Stimulated activated naive CD8-positive, alpha-beta T cell treated with anti-CD3 and anti-CD28 coated beads, Interleukin-15, amount 100 ng/mL, for 72 hours (primary cell): ENCODE measurements at regions not wholly inside any gene's neighbourhood (a gene's known extent, or its start where the extent isn't known, plus 50 kb on each side); places are given as distances from the start of the nearest gene placed in this dataset.

Experiments
- ATAC-seq: fragments of 150-1000 bp; cut with Tn5 transposase; 2 replicates; pipeline ENCODE4 v1.10.0; 2021; ENCODE audit warnings: mild to moderate bottlenecking, moderate library complexity
- DNase-seq, 2 donors: peaks; one replicate each; pipeline ENCODE4 v3.0.0; 2021 to 2022
- H3K27ac Mint-ChIP-seq, 2 donors: one replicate each; pipeline ENCODE4 v1.8.0; 2022; ENCODE audit warnings: mild to moderate bottlenecking in 2 of 2, mixed read lengths in 2 of 2, moderate library complexity in 2 of 2
- H3K27me3 Mint-ChIP-seq: one replicate; pipeline ENCODE4 v1.8.0; 2022; ENCODE audit warnings: mixed read lengths
- H3K4me1 Mint-ChIP-seq: one replicate; pipeline ENCODE4 v1.8.0; 2022; ENCODE audit warnings: mild to moderate bottlenecking, mixed read lengths
- H3K4me3 Mint-ChIP-seq, 2 donors: one replicate each; pipeline ENCODE4 v1.8.0; 2022; ENCODE audit warnings: mild to moderate bottlenecking in 2 of 2, mixed read lengths in 2 of 2, moderate library complexity in 1 of 2
- H3K9me3 Mint-ChIP-seq, 2 donors: one replicate each; pipeline ENCODE4 v1.8.0; 2022; ENCODE audit warnings: mixed read lengths in 2 of 2

DNA sequence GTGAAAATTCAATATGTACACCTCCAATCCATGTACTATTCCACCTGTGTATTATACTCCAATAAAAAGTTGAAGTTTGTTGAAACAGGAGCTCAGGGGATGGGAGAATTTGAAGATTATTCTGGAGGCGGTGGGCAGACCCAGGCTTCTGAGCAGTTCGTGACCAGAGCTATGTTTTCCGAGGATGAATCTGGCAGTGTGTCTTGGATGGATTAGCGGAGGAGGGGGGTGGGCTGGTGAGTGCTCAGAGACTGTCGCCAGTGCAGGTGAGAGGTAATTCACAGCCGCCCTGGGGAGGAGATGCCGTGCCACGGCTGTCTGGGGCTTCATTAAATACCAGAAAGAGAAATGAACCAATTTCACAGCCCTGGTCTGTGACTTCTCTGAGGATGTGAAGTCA lies 283.0 kb upstream of the RTL1 start:
- Mint-ChIP-seq H3K4me3 (no peak overlapping the region), H3K4me1 (no peaks in the 10 kb centered on the region), H3K27me3 (no peaks in the 10 kb centered on the region), H3K9me3 (no peaks in the 10 kb centered on the region), H3K27ac (no peak overlapping the region)
- ATAC-seq (no peak), DNase-seq (no peak)

- ATAC-seq (no peak), DNase-seq (no peak)
- Mint-ChIP-seq H3K4me1 (no peaks in the 10 kb centered on the region), H3K9me3 (no peaks in the 10 kb centered on the region), H3K27ac (no peak overlapping the region), H3K4me3 (no peak overlapping the region), H3K27me3 (no peaks in the 10 kb centered on the region)
Observed at GRCh38 chr14:101186992-101187815, 283.7 kb upstream of the RTL1 start.

DNA sequence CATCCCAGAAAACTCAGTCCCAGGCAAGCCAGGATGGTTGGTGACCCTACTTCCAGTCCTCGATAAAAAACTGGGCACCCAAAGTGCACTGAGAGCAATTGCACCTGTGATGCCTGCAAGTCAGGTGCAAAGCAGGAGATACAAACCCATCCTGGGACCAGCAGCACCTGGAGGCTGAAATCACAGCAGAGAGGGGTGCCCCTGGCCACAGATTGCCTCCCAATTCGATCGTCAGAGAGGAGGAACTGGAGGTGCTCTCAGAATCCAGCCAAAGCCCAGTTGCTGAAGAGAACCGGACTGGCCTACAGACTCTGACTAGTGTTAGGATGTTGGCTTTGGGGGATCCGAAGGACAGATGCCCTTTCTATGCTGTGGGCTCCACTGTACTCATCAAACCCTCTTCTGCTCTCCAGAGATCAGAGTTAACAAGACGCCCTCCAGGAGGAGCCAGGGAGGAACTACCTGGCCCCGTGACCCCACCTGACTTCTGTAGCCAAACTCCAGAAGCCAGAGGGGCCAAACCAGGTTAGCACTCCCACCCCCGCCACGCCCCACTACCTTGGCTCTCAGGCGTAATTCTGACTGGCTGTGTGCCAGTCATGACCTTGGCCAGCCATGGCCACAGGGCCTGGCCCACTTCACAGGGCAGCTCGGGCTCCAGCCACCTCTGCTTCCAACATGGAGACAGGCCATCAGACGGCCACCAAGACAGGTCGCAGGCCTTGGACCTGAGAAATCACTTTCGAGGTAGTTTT lies 284.5 kb upstream of the RTL1 start:
- DNase-seq (no peak), ATAC-seq (no peak)
- Mint-ChIP-seq H3K27ac (no peak overlapping the region), H3K9me3 (no peaks in the 10 kb centered on the region), H3K4me1 (no peaks in the 10 kb centered on the region), H3K4me3 (no peak overlapping the region), H3K27me3 (no peaks in the 10 kb centered on the region)

GRCh38 chr14:101188571-101188915 lies 285.0 kb upstream of the RTL1 start:
- Mint-ChIP-seq H3K4me3 (no peak overlapping the region), H3K9me3 (no peaks in the 10 kb centered on the region), H3K27ac (no peak overlapping the region), H3K4me1 (no peaks in the 10 kb centered on the region), H3K27me3 (no peaks in the 10 kb centered on the region)
- DNase-seq (no peak), ATAC-seq (no peak)

DNA sequence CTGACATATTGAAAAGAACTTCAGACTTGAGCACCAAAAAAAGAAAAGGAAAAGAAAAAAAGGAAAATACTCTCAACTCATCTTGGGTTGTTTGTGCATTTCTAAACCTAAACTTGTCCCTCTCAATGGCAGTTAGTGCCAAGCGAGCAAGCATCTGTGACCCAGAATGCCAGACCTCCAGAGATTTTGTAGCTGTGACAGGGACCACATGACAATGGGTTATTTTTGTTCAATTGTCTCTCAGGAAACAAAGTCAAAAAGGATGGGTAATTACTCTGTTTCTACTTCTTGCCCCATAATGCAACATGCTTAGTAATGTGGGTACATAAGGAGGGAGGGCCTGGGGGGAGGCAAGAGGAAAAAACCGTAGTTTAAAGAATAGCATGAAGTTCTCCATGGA lies 285.7 kb upstream of the RTL1 start:
- DNase-seq (no peak), ATAC-seq (no peak)
- H3K27ac Mint-ChIP-seq, result peak overlapping the region in 1 of 2 donors; percentile 5
- no peaks in the 10 kb centered on the region for H3K4me1 Mint-ChIP-seq
- H3K4me3 Mint-ChIP-seq, result no peak overlapping the region
- no peaks in the 10 kb centered on the region for H3K27me3 Mint-ChIP-seq
- H3K9me3 Mint-ChIP-seq, result no peaks in the 10 kb centered on the region

DNA sequence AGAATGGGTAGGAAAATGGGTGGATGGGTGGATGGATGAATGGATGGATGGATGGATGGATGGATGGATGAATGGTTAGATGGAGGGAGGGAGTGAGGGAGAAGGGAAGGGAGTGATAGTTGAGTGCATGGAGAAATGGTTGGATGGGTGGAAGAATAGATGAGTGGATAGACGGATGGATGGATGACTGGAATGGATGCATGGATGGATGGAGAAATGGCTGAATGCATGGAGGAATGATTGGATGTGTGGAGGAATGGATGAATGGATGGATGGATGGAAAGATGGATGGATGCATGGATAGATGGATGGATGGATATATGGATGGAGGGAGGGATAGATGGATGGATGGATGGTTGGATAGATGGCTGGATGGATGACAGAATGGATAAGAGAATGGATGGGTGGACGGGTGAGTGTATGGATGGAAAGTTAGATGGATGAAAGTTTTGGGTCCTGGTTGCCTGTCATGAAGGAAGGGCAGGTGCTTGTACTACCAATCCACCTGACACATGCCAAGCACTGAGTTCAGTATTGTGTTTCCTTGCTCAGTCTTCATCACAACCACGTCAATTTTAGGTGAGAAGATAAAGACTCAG lies 286.5 kb upstream of the RTL1 start:
- H3K9me3 Mint-ChIP-seq, result no peaks in the 10 kb centered on the region
- no peak overlapping the region for H3K4me3 Mint-ChIP-seq
- no peak for ATAC-seq
- no peak for DNase-seq
- no peak overlapping the region for H3K27ac Mint-ChIP-seq
- no peaks in the 10 kb centered on the region for H3K4me1 Mint-ChIP-seq
- H3K27me3 Mint-ChIP-seq, result no peaks in the 10 kb centered on the region

DNA sequence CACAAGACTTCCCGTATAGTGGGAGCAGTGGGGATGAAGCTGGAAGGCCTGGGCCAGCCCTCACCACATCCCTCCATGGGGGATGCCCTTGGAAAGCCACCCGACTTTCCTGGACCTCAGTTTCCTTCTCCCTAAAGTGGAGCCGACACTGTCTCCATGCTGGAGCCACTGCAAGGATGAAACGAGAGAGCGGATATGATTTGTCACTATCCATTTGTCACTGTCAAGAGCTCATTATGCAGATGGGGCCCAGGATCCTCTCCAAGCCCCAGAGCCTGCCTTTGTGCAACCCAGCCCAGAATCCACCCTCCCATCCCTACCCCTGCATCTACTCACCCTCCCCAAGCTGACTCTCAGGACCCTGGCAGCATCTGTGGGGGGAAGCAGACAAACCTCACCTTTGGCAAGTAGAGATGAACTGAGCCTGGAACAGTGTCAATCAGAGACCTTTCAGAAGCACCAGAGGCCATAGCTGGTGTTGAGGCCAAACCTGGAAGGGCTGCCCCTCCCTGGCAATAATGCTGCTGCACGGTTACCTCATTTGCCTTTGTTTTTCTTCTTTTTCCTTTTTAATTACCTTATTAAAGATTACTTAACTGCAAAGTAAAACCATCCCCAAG lies 287.7 kb upstream of the RTL1 start:
- H3K27me3 Mint-ChIP-seq, result no peaks in the 10 kb centered on the region
- H3K4me1 Mint-ChIP-seq, result no peaks in the 10 kb centered on the region

GRCh38 chr14:101191721-101192660 lies 288.5 kb upstream of the RTL1 start:
- H3K27me3 Mint-ChIP-seq, result no peaks in the 10 kb centered on the region
- DNase-seq (no peak), ATAC-seq (no peak)
- H3K4me3 Mint-ChIP-seq, result no peak overlapping the region
- no peak overlapping the region for H3K27ac Mint-ChIP-seq
- H3K9me3 Mint-ChIP-seq, result no peaks in the 10 kb centered on the region
- H3K4me1 Mint-ChIP-seq, result no peaks in the 10 kb centered on the region

More for the DNA sequence above, 287.7 kb upstream of the RTL1 start:
- no peaks in the 10 kb centered on the region for H3K9me3 Mint-ChIP-seq
- ATAC-seq, result no peak
- H3K4me3 Mint-ChIP-seq, result no peak overlapping the region
- no peak for DNase-seq
- no peak overlapping the region for H3K27ac Mint-ChIP-seq

DNA sequence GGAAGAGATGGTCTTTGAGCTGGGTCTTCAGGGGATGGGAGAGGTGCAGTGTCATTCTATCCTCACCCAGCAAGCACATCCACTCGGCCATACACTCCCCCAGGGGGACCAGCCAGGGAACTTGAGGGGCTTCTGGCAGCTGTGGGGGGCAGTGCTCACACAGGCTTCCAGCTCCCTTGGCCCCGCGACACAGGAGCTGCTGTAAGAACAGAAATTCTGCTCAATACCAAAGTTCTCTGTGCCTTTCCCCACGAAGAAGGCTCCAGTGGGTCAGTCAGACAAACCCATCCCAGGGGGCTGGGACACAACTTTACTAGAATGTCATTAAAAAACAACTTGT lies 289.1 kb upstream of the RTL1 start:
- Mint-ChIP-seq H3K9me3 (no peaks in the 10 kb centered on the region), H3K4me1 (no peaks in the 10 kb centered on the region), H3K27me3 (no peaks in the 10 kb centered on the region), H3K4me3 (no peak overlapping the region), H3K27ac (no peak overlapping the region)
- ATAC-seq (no peak), DNase-seq (no peak)

GRCh38 chr14:101193106-101193844 lies 289.8 kb upstream of the RTL1 start:
- H3K27ac Mint-ChIP-seq, result no peak overlapping the region
- H3K4me3 Mint-ChIP-seq, result no peak overlapping the region
- H3K4me1 Mint-ChIP-seq, result no peaks in the 10 kb centered on the region
- H3K27me3 Mint-ChIP-seq, result no peaks in the 10 kb centered on the region
- DNase-seq, result no peak
- ATAC-seq, result no peak
- no peaks in the 10 kb centered on the region for H3K9me3 Mint-ChIP-seq

DNA sequence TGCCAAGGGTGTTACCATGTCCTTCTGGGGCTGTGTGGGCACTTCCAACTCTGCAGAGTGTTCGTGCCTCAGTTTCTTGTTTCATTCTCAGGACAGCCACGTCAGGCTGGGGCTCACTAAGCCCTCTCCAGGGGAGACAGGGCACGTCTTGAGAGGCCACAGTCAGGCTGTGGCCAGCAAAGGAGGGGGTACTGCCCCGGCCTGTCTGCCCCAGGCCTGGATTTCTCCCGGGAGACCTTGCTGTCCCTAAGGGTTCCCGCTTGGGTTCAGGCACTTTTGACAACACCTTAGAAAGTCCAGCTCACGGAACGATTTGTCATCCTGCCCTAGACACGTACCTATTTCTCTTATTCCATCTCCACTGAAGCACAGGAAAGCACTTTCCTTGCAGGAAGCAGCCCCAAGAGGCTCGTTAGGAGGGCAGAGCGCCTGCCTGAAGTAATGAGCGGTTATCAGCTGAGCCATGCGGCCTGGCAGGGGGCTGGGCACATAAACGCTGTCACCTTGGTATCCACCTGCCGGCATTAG lies 290.4 kb upstream of the RTL1 start:
- Mint-ChIP-seq H3K4me3 (no peak overlapping the region), H3K4me1 (no peaks in the 10 kb centered on the region), H3K9me3 (no peaks in the 10 kb centered on the region), H3K27ac (no peak overlapping the region), H3K27me3 (no peaks in the 10 kb centered on the region)
- DNase-seq (no peak), ATAC-seq (no peak)

DNA sequence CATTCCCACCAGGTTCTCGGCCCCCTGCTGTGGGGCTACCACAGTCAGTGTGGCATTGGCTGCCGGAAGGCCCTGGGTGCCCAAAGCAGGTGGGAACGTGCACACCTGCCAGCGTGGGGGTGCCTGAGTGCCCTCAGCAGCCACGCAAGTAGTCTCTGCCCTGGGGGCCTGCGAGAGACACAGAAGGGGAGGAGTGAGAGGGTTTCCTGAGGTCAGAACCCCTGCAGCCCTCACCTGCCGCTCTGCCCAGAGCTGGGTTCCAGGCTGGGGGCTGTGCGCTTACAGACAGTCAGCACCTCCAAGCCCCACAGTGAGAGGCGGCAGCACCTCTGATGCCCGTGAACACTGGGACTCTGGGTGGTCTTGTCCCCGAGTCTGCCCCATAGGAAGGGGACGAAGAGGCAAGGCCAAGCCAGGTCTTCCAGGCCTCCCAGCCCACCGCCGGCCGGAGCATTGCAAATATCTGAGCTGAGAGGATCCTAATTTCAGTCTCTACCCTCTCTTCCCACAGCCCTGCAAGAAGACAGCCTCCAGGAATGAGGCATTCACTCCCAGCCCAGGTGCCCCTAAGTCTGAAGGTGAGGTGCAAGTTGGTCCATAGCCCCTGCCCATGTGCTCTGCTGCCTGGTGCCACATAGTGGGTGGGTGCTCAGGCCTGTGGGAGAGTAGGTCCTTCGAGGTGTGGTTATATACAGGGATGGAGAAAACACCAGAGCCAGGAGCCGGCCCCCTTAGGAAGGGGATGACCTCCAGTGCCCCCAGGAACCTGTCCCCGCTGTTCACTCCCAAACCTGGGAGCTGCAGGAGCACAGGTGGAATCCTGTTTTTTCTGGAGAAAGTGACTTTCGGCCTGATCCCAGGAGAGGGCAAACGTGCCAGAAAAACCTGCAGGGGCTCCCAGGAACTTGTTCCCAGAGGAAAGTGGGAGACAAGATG lies 291.1 kb upstream of the RTL1 start:
- Mint-ChIP-seq H3K27me3 (no peaks in the 10 kb centered on the region), H3K9me3 (no peaks in the 10 kb centered on the region)
- ATAC-seq, result no peak

DNA sequence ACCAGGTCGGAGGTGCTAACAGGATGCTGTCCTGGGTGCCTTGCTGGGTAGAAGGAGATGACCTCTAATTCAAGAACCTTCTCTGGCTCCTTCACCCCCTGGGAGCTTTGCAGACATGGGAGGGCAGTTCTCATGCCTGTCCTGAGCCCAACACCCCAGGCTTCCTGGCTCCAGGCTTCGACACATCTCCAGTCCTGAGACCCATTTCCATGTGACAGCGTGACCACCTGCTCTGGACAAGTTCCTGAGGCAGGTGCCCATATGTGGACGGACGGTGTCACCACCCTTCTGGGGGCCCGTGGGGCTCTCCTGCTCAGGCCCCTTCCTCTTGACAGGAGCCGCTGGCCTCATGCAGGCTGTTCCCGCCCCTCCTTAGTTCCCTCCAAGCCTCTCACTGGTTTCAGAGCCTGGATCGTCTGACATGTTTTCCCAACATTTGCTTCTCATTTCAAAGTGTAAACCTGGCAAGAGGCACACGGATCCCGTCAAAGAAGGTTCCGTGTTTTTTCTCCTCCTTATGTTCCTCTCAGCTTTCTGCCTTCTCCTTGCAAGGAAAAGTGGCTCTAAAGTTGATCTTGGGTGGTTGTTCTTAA lies 291.9 kb upstream of the RTL1 start:
- DNase-seq (no peak), ATAC-seq (no peak)
- Mint-ChIP-seq H3K27ac (no peak overlapping the region), H3K4me3 (no peak overlapping the region), H3K27me3 (no peaks in the 10 kb centered on the region), H3K4me1 (no peaks in the 10 kb centered on the region), H3K9me3 (no peaks in the 10 kb centered on the region)

More for the DNA sequence above, 291.1 kb upstream of the RTL1 start:
- H3K27ac Mint-ChIP-seq, result no peak overlapping the region
- no peak overlapping the region for H3K4me3 Mint-ChIP-seq
- H3K4me1 Mint-ChIP-seq, result no peaks in the 10 kb centered on the region
- no peak for DNase-seq
